ENCODE measurements at regions not wholly inside any gene's neighbourhood (a gene's known extent, or its start where the extent isn't known, plus 50 kb on each side); places are given as distances from the start of the nearest gene placed in this dataset.

DNA sequence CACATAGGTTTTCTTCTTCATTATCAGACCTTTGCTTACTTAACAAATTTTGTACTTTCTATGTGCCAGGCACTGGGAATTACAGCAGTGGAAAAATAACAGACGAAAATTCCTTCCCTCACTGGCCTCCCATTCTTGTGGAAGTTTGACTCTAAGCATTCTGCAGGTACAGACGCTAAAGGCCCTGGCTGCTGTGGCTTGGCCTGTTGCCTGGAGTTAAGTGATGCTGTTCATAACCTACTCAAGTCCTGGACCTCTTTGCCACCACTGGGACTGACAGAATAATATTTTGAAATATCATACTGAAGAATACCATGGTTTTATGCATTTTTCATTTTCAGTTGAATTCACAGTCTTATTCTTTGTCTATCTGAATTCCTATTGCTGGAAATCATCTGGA lies 97.3 kb upstream of the SPATA31C2 start:
- CTCF ChIA-PET: no interaction called here
- no peak overlapping the region for H3K27ac ChIP-seq
- no peak for TF ChIP-seq CTCF (conservative IDR thresholded peaks at IDR 0.05; ENCODE audit: low read depth)
- DNase-seq (ENCODE audit: low spot score): no peak
- POLR2A ChIA-PET (ENCODE audit: low non-redundant PET): no interaction called here

DNA sequence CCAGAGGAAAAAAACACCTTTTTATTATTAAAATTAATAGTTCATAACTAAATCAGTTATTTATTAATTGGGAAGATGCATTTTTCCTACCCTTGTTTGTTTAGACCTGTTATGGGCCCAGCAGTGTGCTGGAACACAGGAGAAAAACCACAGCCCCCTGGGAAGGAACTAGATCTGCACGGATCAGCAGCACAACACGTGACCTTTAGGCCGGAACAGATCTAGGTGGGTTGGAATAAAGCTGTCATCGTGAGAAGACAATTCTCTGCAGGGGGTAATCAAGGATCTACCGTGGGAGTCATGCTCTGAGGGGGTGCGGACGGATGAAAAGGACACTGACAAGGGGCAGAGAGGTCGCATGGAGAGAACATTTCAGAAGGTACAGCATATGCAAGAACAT lies 95.8 kb upstream of the SPATA31C2 start:
- ChIA-PET POLR2A (ENCODE audit: low non-redundant PET) (no interaction called here), CTCF (interaction anchor here (0.6 kb wide), 1 partner anchor 226 kb away, joined by 3 read pairs; no protein-coding TSS in a partner anchor)
- DNase-seq (ENCODE audit: low spot score): no peak
- no peak overlapping the region for H3K27ac ChIP-seq
- no peak for TF ChIP-seq CTCF (conservative IDR thresholded peaks at IDR 0.05; ENCODE audit: low read depth)

- no peak overlapping the region for H3K27ac ChIP-seq
- POLR2A ChIA-PET (ENCODE audit: low non-redundant PET): no interaction called here
- no peak for DNase-seq (ENCODE audit: low spot score)
- TF ChIP-seq CTCF (conservative IDR thresholded peaks at IDR 0.05; ENCODE audit: low read depth): no peak
- CTCF ChIA-PET: interaction anchor here (0.6 kb wide), 1 partner anchor 478 kb away, joined by 4 read pairs; no protein-coding TSS in a partner anchor
Measured at GRCh38 chr9:88233091-88233490, 94.8 kb upstream of the SPATA31C2 start.

DNA sequence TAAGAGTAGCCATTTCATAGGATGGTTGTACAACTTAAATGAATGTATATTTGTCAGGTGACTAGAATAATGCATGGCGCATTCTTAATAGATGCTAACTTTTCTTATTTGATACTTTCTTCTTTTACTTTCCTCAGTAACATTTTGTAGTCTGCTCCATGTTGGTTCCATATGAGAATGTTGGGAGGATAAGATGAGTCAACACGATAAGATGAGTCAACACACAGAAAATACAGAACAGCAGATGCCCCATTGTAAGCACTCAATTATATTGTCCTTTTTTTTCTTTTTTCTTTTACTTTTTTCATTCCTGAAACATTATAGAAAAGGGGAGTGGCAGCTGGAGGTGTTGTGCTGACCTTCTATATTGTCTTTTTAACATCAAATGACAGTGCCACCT lies 92.3 kb upstream of the SPATA31C2 start:
- DNase-seq (ENCODE audit: low spot score): peak; percentile 16
- H3K27ac ChIP-seq: no peak overlapping the region
- no peak for TF ChIP-seq CTCF (conservative IDR thresholded peaks at IDR 0.05; ENCODE audit: low read depth)
- ChIA-PET POLR2A (ENCODE audit: low non-redundant PET) (no interaction called here), CTCF (no interaction called here)

GRCh38 chr9:88229434-88229833 lies 91.2 kb upstream of the SPATA31C2 start:
- H3K27ac ChIP-seq: no peak overlapping the region
- CTCF ChIA-PET: no interaction called here
- no peak for DNase-seq (ENCODE audit: low spot score)
- POLR2A ChIA-PET (ENCODE audit: low non-redundant PET): no interaction called here
- no peak for TF ChIP-seq CTCF (conservative IDR thresholded peaks at IDR 0.05; ENCODE audit: low read depth)

- CTCF ChIA-PET: no interaction called here
- POLR2A ChIA-PET (ENCODE audit: low non-redundant PET): no interaction called here
- no peak for TF ChIP-seq CTCF (conservative IDR thresholded peaks at IDR 0.05; ENCODE audit: low read depth)
- H3K27ac ChIP-seq: no peak overlapping the region
- DNase-seq (ENCODE audit: low spot score): peak; percentile 31
Measured at GRCh38 chr9:88224938-88225337, 86.7 kb upstream of the SPATA31C2 start.

- ChIA-PET POLR2A (ENCODE audit: low non-redundant PET) (no interaction called here), CTCF (interaction anchor here (0.7 kb wide), 1 partner anchor 227 kb away, joined by 3 read pairs; no protein-coding TSS in a partner anchor)
- no peak for TF ChIP-seq CTCF (conservative IDR thresholded peaks at IDR 0.05; ENCODE audit: low read depth)
- DNase-seq (ENCODE audit: low spot score): no peak
- H3K27ac ChIP-seq: no peak overlapping the region
Measured at GRCh38 chr9:88221105-88221504, 82.8 kb upstream of the SPATA31C2 start.

All from RWPE1 (cell line).